GM18498 (cell line): ENCODE measurements at regions not wholly inside any gene's neighbourhood (a gene's known extent, or its start where the extent isn't known, plus 50 kb on each side); places are given as distances from the start of the nearest gene placed in this dataset.

Experiments used
- ATAC-seq: cut with Tn5 transposase; IDR thresholded peaks from one replicate; pipeline ENCODE4 v1.9.1; 2021; ENCODE audit warnings: mild to moderate bottlenecking, moderate library complexity; ENCODE audit not compliant: unreplicated experiment

DNA sequence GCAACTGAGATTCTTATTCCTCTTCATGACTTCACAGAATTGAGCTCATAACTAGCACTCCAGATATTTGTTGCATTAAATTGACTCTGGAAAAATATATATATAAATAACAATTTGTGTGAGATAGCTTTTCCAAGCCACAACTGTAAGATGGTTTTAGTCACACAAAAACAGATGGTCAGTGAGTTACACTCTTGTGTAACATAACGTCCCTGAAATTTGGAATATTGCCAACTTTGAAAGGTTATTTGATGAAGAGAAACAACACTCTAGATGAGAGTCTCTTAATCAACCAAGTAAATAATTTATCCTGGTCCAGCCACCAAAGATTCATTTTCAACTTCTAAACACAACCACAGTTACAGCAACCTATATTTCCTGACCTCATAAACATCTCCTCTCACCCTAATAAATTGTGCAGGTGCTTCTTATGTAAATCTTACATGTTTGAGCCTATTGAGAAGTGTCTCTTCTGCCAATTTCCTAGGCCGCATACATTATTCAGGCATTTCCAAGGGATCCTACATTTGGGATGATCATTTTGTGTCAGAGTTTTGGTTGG lies 84.9 kb upstream of the ACP3 start:
- ATAC-seq, result no peak

DNA sequence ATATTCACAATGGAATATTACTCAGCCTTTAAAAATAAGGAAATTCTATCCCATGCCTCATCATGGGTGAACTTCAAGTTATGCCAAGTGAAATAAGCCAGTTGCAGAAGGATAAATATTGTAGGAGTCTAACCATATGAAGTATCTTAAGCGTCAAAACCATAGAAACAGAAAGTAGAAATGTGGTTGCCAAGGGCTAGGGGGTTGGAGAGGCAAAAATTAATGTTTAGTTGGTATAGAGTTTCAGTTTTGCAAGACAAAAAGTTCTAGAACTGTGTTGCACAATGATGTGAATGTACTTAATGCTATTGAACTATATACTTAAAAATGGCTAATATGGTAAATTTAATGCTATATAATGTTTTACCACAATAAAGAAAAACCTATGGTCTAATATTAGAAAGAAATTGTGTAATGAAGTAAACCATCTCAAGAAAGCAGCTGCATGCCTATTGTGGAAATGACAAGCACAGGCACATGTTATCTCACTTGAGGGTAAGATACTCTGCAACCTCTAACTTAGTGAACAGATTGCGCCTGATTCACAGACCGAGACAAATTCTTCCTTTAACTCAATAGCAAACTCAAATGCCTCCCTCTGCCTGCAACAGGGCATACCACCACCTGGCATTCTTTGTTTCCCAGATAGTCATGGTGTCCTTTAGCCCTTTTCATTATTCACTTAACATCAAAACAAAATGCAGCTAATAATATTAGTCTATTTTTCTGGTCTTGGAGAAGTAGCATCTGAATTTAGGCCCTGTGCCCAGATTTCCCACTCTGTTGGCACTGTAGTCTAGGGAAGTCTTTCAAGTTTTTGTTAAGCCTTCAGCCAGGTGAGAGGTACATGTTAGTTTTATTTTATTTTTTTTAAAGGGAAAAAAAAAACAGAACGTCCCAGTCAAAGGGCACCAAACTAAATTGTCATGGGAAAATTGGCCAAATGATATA lies 80.2 kb upstream of the ACP3 start:
- peak; percentile 91 for ATAC-seq

DNA sequence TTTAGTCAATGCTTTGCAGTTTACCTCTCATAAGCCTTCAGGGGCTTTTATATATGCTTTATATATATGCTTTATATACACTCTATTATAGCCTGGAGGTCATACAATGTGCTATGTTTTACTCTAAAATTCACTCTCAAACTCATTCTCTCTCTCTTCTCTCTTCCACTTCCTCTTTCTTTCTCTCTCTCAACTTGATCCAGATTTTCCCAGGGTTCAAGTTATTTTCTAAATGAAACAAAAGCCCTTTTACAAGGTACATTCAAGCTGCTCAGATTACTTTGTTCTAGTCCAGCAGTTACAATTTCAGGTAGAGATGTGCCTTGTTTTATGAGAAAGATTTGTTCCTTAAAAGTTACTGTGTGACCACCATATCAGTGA lies 79.6 kb upstream of the ACP3 start:
- no peak for ATAC-seq

DNA sequence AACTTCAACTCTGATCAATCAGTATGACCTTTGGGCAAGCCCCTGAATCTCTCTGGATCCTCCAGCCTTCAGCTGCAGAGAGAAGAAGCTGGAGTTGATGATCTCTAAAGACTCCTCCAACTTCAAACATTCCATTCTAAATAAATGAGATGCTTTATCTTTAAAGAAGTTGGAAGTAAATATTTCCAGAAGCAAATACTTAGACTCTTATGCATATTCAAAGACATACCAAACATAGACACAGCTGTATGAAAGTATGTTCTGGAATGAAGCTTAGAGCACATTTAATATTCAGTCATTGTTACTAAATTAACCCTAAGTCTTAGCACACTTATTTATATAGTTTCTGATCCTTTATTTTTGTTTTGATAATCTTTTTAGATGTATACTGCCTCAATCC lies 77.6 kb upstream of the ACP3 start:
- ATAC-seq, result no peak

DNA sequence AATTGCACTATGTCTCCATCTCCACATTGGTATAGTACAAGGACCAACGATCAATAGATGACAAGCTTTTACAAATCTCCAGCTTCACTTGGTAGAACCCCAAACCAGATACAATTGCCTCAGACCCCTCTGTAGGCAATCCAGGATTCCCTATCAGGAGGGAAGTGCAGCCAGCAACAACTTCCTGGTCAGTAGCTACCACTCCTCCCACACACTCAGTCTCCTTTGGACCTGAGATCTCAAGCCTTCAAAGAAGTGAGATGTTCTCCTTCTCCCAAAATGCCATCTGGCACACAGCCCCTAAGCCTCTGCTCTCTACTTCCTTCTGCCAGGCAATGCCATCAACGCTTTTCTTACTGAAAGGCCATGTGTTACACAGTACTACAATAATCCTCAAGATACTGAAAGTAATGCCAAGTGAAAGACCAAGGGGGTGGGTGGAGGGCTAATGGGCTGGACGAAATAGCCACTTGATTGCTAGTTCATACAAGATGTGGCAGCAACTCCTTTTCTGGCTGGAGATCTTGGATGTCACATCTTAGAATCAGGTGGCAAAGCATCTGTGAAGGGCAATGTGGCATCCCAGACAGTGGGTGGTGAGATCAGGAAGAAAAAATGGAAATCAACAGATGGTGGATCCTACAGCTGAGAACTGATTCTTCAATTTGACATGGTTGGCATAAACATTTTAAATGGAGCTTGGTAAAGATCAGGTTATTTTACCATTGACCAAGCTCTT lies 75.3 kb upstream of the ACP3 start:
- no peak for ATAC-seq

DNA sequence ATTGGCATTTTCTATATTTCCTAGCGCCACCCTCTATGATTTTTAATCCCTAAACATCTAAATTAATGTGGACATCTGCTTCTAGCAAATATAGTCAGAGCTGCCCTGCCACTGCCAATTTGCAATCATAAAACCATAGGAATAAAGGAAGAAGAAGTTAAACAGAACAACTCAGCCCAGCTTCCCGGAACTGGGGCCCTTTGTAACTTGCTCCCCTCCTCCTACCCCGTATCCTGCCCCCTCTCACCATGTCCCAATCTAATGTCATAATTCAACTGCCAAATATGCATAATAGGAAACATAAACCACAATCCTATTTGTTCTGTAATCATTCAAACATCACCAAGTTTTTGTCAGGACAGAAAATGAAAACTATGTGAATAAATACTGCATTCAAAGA lies 74.4 kb upstream of the ACP3 start:
- no peak for ATAC-seq

DNA sequence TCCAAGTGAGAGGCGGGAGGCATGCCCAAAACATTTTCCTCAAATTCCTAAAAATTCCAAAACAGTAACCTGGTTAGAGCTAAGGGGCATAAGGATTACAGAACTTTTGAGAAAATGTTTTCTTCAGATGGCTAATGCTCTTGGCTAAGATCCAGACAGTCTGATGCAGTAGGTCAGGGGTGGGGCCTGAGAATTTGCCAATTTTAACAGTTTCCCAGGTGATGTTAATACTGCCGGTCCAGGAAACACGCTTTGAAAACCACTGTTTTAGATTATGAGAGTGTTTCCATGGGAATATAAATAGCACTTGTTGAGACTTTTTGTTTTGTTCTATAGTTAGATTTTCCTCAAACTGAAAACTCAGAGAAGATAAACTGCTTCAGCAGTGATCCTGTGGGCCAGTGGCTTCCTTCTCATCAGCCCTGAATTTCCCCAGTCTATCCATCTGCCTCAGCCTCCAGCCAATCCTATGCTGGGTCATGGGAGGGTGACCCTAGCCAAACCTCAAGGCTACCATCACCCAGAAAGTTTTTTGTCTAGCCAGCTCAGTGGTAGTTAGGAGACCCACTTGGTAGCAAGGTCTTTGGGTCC lies 71.6 kb upstream of the ACP3 start:
- no peak for ATAC-seq

DNA sequence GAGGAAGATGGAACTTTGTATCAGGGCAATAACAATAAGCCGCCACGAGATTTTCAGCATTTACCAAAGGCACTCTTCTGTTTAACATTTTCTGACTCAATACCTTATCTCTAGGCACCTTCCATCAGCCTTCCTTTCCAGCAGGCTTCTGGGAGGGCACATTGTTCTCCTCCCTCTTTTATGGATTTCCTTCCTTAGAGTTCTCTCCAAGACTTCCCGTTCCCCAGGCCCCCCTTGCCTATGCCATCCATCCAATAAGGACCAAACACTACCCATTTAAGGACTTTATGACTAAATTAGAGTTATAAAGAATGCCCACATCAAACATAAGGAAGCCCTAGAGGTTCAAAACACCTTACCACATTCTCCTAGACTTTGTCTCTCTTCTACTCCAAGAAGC lies 71.0 kb upstream of the ACP3 start:
- ATAC-seq, result no peak

DNA sequence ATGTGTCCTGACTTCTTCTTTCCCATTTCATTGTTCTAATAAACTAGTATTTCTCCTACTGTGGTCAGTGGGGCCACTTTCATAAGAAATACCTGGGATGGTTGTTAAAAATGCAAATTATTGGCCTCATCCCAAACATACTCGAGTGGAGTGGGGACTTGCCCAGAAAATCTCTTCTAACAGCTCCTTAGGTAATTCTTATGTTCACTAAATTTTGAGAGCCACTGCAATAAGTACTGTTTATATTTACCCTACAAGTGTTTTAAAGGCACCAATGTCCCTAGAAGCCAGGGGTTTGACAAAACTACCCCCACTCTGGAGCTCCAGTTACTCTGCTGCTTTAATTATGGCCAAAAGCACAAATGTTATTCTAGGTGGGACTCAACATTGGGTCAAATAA lies 70.0 kb upstream of the ACP3 start:
- ATAC-seq, result no peak

DNA sequence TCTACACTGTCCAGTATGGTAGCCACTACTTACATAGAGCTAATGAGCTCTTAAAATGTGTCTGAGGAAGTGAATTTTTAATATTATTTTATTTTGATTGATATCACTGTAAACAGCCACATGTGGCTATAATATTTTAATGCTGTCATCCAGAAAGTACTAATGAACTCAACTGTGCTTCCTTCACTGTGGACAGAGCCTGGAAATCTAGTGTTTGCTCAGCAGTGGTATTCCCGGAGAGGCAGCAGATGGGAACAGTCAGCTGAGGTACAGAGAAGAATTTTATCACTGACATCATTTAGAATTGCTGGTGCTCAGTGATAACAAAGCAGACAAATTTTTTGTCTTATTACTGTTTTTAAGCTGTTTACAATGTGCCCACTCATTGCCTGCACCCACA lies 68.7 kb upstream of the ACP3 start:
- ATAC-seq, result no peak

DNA sequence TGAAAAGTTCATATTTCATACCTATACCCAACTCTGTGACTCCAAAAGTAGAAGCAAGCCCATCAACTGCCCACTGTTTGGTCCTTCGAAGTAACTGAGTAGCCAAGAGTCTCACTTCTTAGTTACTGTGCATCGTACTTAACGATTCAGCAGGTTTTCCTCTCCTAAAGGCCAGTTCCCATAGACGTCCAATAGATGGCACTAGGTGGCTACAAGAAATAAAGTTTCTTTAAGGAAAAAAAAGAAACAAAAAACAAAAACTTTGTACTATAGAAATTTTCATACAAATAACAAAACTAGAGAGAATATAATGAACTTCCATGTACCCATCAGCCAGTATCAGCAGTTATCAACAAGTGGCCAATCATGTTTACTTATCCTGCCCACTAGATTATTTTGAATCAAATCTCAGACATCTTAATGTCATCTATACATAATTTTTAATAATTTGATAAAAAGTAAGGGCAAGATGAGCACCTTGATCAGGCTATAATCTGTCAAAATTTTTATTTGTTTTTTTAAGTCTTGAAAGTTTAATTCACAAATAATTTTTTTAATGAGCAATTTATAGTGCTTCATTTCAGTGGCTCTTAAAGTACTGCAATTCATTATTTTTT lies 63.8 kb upstream of the ACP3 start:
- ATAC-seq, result peak; percentile 54

DNA sequence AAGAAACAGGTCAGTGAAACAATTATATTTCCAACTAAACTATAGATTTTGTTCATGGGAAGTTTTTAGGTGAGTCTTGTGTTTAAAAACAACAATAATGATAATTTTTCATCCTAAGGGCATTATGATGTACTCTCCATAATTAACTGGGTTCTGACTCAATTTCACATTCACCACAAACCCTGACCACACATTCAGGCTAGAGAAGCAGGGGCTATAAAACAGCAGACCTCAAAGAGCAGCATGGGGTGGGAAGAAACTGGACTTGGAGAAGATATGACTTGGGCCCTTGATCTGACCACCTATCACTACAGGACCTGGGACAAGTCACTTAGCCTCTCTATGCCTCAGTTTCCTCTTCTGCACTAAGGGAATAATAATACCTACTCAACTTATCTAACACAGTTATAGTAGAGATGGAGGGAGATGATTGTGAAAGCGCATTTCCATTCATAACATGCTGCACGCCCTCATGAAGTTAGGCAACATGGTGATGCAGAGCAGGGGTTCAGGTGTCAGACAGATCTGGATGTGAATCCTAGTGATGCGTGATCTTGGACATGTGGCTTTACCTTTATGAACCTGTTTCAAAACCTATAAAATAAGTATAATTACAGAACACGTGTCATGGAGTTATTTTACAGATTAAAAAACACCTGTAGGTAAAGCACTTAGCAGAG lies 63.0 kb upstream of the ACP3 start:
- ATAC-seq, result no peak

DNA sequence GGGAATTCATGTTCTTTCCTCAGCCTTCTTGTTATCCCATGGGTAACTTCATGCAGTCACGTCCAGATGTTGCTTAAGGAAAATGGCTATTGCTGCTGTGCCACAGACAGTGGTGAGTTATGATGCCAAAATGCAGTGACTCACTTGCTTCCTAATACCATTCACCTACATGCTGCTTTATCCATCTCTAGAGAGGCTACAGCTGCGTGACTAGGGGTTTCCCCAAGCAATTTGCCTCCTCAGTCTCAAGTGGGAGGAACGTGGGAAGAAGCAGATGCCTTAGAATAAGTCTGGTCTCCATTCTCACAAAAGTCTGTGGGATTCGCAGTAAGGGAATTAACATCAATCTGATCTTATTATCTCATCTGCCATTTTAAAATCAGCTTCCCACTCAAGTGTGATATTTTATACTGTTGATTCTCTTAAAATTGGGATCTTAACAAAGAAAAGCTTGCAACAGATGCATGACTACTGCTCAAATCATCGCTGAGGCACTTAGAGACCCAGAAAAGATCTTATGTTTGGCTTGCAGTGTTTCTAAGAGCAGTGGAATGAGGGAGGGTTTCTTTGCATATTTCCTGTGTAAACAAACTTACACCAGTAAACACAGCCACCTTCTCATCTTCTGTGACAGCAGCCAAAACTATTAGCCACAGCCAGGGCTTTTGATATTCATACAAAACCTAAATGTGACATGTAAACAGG lies 62.0 kb upstream of the ACP3 start:
- ATAC-seq, result no peak

DNA sequence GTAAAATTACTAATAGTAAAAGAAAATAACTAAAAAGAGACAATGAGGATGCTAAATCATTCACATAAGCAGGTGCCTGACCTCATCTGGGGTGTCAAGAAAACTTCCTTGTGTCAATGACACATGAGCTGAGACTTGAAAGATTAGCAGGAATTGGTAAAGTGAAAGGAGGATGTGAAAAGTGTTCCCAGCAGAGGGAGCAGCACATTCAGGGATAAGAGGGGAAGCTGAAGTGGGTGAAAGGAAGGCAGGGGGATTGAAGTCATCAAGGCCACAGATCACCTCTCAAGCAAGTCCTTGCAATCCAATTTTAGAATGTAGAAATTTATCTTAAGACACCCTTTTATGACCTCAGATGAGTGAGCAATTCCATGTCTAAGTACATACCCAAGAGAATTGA lies 60.2 kb upstream of the ACP3 start:
- ATAC-seq, result no peak

DNA sequence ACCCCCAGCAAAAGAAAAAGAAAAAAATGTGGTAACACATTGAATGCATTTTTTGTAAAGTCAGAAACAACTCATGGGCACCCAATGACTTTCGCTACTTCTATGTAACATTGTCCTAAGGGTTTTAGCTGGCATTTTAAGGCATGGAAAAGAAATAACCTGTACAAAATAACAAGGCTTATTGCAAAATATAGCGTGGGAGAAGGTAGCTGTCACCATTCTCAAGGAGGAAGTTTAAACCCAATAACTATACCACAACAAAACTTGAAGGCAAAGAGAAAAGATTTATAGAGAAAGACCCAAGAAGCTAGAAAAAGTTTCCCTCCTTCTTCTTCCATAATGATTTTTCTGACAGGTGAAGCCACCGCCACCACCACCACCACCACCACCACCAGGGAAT lies 55.7 kb upstream of the ACP3 start:
- no peak for ATAC-seq

DNA sequence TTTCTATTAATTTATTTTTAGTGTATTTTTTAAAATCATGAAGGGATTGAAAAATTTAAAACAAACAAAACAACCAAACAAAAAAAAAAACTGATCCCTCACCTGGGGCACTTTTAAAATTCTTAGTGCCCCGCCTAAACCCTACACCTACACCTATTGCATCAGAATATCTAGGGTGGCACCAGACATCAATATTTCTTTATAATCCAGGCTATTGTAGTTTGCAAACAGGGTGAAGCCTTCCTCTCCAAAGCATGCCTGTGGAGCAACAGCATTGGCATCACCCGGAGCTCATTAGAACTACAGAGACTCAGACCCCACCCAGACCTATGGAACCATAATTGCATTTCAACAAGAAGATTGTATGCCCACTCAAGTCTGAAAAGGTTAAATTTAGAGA lies 54.9 kb upstream of the ACP3 start:
- ATAC-seq, result no peak

DNA sequence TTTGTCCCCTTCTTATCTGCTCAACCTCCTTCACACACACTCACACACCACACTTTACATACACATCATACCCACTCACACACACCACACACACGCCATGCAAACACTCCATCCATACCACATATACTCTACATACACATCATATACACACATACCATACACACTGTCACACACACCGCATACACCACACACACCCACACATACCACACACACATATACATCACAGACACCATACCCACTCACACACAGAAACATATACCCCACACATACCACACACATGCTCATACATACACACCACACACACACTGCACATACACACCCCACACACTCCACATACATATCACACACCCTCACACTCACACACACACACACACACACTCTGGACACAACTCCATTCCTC lies 54.3 kb upstream of the ACP3 start:
- ATAC-seq, result no peak

DNA sequence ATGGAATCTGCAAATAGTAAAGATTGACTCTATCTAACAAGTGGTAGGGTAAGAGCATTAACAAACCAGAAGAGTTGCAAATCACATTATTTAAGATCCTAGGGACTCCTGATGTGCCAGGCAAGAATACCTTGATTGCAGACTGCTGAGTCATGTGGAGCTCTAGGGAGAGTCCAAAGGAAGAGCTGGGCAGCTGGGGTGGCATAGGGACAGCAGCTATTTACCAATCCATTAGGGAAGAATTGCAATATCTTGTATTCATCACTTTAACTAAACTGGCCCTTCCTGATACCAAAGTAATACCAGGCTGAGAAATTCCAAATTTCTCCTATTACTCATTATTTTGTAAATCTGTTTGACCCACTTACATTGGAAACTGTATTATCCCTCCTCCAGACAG lies 52.2 kb upstream of the ACP3 start:
- no peak for ATAC-seq

DNA sequence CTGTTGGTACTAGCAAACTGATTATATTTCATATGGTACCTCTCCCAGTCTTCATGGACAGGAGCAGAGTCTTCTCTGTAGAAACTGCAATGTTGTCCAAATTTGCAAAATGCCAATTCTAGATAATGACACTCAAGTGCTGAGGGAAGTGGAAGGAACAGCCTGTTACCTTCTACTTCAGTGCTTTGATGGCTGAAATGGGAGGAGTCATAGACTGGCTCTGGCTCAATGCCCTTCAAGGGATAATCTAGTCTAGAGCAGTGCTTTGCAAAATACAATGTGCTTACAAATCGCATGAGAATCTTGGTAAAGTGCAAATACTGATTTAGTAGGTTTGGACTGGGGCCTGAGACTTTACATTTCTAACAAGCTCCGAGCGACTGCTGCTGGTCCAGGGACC lies 51.7 kb upstream of the ACP3 start:
- ATAC-seq, result no peak

DNA sequence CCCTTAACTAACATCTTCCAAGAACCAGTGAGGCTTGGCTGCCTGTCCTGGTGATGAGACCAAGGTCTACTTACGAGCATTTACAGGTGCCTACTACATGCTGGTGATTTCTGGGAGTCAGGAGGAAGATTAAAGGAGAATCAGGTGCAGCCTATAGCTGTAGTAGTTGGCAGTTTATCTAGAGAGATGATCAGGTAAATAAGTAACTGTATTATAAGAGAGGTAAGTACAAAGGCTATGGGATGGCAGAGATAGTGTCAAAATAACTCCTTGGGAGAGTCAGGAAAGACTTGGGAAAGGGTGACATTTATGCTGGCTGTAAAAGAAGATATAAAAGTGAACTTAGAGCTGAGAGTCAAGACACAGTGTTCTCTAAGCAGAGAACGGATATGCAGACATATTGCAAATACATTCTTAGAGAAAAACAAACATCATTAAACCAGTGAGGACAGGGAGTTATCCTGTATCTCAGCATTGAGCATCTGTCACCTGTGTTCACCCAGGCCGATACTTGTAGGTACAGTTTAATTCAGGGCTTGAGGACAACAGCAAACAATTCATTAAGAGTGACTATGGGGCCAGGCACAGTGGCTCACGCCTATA lies 49.7 kb upstream of the ACP3 start:
- ATAC-seq, result no peak
